T-helper 2 cell treated with Interferon-gamma antibody and Interleukin-4, amounts not matched to agents 5 μg/mL and 100 μg/mL, for 36 hours (primary cell): ENCODE measurements at regions not wholly inside any gene's neighbourhood (a gene's known extent, or its start where the extent isn't known, plus 50 kb on each side); places are given as distances from the start of the nearest gene placed in this dataset.
"Not testable (repeated sequence)": the region's sequence is repeated elsewhere in the genome, so short reads cannot be mapped to it uniquely, and the experiment has no call there.

Source experiments
- DNase-seq: peaks from one replicate; pipeline ENCODE4 v3.0.0; 2021; ENCODE audit warnings: low spot score
- H3K27ac Mint-ChIP-seq: one replicate; pipeline ENCODE4 v1.8.0; 2021; ENCODE audit warnings: mild to moderate bottlenecking, mixed read lengths
- H3K27me3 Mint-ChIP-seq: one replicate; pipeline ENCODE4 v1.8.0; 2021; ENCODE audit warnings: low read depth, mixed read lengths
- H3K36me3 Mint-ChIP-seq: one replicate; pipeline ENCODE4 v1.8.0; 2021; ENCODE audit warnings: low read depth, mixed read lengths
- H3K4me1 Mint-ChIP-seq: one replicate; pipeline ENCODE4 v1.8.0; 2021; ENCODE audit warnings: low read depth, mixed read lengths
- H3K4me3 Mint-ChIP-seq: one replicate; pipeline ENCODE4 v1.8.0; 2022; ENCODE audit warnings: mild to moderate bottlenecking, moderate library complexity, mixed read lengths
- H3K9me3 Mint-ChIP-seq: one replicate; pipeline ENCODE4 v1.8.0; 2021; ENCODE audit warnings: mixed read lengths

DNA sequence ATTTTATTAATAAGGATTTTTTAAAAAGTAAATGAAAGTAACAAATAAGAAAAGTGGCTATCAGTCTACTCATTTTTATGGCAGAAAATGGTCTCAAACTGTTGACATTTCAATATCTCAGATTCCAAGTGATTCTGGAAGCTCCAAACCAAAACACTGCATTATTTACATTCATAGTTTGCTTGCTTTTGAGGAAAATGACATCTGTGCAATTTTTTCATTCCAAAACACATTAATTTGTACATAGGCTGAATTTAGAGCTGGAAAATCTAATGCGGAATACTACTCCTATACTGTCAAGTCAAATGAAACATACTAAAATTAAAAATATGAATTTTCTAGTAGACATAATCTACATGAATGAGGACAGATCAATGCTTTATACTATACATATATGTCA lies 1047.6 kb downstream of the CDH9 start:
- no peak overlapping the region for H3K4me3 Mint-ChIP-seq
- peaks cover 41% of the 10 kb centered on the region for H3K9me3 Mint-ChIP-seq
- H3K27ac Mint-ChIP-seq: no peak overlapping the region
- H3K27me3 Mint-ChIP-seq: no peaks in the 10 kb centered on the region
- DNase-seq: no peak
- H3K36me3 Mint-ChIP-seq: no peaks in the 10 kb centered on the region
- no peaks in the 10 kb centered on the region for H3K4me1 Mint-ChIP-seq

DNA sequence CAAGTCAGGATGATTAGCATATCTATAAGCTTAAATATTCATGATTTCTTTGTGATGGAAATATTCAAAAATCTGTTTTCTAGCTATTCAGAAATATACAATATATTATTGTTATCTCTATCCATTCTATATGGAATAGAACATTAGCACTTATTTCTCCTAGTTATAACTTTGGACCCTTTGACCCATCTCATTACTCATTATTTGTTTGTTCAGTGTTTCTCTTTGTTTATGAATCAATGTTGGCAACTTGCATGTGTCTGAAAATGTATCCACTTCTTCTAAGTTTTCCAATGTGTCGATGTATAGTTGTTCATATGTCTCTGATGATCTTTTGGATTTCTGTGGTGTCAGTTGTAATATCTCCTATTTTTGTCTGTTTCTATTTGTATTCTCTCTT lies 1059.3 kb downstream of the CDH9 start:
- no peaks in the 10 kb centered on the region for H3K36me3 Mint-ChIP-seq
- H3K4me1 Mint-ChIP-seq: no peaks in the 10 kb centered on the region
- no peaks in the 10 kb centered on the region for H3K27me3 Mint-ChIP-seq
- no peak overlapping the region for H3K4me3 Mint-ChIP-seq
- no peak for DNase-seq
- H3K27ac Mint-ChIP-seq: no peak overlapping the region
- peaks cover 40% of the 10 kb centered on the region for H3K9me3 Mint-ChIP-seq

- Mint-ChIP-seq H3K9me3 (peaks cover 48% of the 10 kb centered on the region), H3K36me3 (no peaks in the 10 kb centered on the region), H3K4me3 (no peak overlapping the region), H3K27ac (no peak overlapping the region), H3K27me3 (no peaks in the 10 kb centered on the region), H3K4me1 (no peaks in the 10 kb centered on the region)
- no peak for DNase-seq
Measured at GRCh38 chr5:25975885-25976284, 1062.5 kb downstream of the CDH9 start.

- no peaks in the 10 kb centered on the region for H3K27me3 Mint-ChIP-seq
- peaks cover 47% of the 10 kb centered on the region for H3K9me3 Mint-ChIP-seq
- DNase-seq: no peak
- H3K4me3 Mint-ChIP-seq: no peak overlapping the region
- no peaks in the 10 kb centered on the region for H3K36me3 Mint-ChIP-seq
- H3K27ac Mint-ChIP-seq: no peak overlapping the region
- no peaks in the 10 kb centered on the region for H3K4me1 Mint-ChIP-seq
Measured at GRCh38 chr5:25974451-25974850, 1063.9 kb downstream of the CDH9 start.

DNA sequence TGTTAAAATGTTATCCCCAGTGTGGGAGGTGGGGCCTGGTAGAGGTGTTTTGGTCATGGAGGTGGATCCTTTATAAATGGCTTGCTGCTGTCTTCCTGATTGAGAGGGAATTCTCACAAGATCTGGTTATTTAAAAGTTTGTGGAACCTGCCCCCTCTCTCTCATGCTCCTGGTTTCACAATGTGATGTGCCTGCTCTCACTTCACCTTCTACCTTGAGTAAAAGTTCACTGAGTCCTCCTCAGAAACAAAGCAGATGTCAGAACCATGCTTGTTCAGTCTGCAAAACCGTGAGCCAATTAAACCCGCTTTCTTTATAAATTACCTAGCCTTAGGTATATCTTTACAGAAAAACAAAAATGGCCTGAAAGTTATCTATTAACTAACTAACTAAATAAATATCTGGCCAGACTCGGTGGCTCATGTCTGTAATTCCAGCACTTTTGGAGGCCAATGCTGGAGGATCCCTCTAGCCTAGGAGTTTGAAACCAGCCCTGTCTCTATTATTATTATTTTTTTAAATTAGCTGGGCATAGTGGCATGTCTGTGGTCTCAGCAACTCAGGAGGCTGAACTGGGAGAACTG lies 1067.4 kb downstream of the CDH9 start:
- H3K36me3 Mint-ChIP-seq: no peaks in the 10 kb centered on the region
- DNase-seq: no peak
- peaks cover 48% of the 10 kb centered on the region for H3K9me3 Mint-ChIP-seq
- H3K27me3 Mint-ChIP-seq: no peaks in the 10 kb centered on the region
- H3K27ac Mint-ChIP-seq: no peak overlapping the region
- H3K4me1 Mint-ChIP-seq: no peaks in the 10 kb centered on the region
- no peak overlapping the region for H3K4me3 Mint-ChIP-seq

DNA sequence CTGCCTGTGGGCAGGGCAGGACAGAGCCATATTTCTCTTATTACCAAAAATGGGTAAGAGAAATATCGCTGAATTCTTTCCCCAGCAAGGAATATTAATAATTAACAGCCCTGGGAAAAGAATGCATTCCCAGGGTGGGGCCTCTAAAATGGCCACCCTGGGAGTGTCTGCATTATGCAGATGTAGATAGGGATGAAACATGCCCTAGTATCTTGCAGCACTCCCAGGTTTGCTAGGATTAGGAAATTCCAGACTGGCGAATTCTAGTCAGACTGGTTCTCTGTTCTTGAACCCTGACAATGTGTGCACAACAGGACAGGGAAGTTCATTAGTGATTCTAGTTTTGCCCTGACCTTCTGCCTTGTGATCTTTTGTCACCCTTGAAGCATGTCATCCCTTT lies 1069.3 kb downstream of the CDH9 start:
- H3K27me3 Mint-ChIP-seq, DNase-seq, H3K27ac Mint-ChIP-seq, H3K36me3 Mint-ChIP-seq, H3K4me3 Mint-ChIP-seq, H3K4me1 Mint-ChIP-seq: not testable (repeated sequence)
- peaks cover 48% of the 10 kb centered on the region for H3K9me3 Mint-ChIP-seq

DNA sequence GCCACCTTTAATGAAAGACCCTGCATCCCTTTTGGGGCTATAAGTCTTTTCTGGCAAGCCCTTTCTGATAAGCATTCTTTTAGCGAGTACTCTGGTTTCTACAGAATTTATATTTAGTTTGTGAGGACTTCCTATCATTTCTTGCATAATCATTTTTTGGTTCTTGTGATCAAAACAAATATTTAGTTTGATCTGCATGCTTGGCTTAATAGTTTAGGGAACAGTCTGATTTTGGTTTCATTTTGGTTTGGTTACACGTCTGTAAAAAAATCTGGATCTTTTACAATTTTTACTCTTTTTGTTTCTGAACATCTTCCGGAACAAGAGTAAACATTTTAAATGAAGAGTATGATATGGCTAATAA lies 1074.4 kb downstream of the CDH9 start:
- Mint-ChIP-seq H3K4me3 (no peak overlapping the region), H3K4me1 (no peaks in the 10 kb centered on the region), H3K36me3 (no peaks in the 10 kb centered on the region)

DNA sequence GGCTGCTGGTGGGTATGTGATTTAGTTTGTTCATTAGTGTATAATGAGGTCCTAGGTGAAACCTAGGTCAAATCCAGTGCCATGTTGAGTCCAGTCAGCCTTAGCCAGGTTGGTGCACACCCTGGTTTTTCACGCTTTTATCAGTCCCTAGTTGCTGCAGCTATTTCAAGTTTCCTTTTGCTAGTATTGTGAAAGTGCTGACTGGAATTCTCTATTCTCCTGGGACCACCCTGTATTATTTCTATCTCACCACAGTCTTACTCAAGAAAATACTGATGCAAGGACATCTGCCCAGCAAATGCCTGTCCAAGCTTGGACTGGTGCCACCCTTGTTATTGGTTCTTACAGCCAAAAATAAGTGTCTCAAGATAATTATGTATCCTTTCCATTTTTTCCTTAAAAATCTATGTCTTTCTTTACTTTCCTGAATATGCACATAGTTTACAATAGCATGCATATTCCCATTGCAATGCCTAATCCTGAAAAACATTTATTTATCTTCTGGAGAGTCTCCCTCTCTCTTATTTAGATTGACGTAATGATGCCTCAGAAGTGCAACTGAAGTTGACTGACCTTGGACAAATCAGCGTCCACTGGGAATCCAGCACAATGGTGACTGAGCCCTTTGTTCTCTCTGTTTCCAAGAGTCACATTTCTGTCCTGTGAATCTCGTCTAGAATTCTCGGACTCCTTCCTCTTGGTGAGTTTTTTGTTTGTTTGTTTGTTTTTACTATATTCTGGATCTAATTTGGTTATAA lies 1075.0 kb downstream of the CDH9 start:
- Mint-ChIP-seq H3K9me3 (peaks cover 36% of the 10 kb centered on the region), H3K27ac (no peak overlapping the region), H3K36me3 (no peaks in the 10 kb centered on the region), H3K4me1 (no peaks in the 10 kb centered on the region), H3K27me3 (no peaks in the 10 kb centered on the region), H3K4me3 (no peak overlapping the region)
- no peak for DNase-seq

More for the DNA sequence above, 1074.4 kb downstream of the CDH9 start:
- Mint-ChIP-seq H3K27ac (no peak overlapping the region), H3K27me3 (no peaks in the 10 kb centered on the region), H3K9me3 (peaks cover 37% of the 10 kb centered on the region)
- no peak for DNase-seq

- H3K4me3 Mint-ChIP-seq: no peak overlapping the region
- peaks cover 45% of the 10 kb centered on the region for H3K9me3 Mint-ChIP-seq
- no peaks in the 10 kb centered on the region for H3K27me3 Mint-ChIP-seq
- no peaks in the 10 kb centered on the region for H3K4me1 Mint-ChIP-seq
- no peak for DNase-seq
- no peaks in the 10 kb centered on the region for H3K36me3 Mint-ChIP-seq
- H3K27ac Mint-ChIP-seq: no peak overlapping the region
Measured at GRCh38 chr5:25955337-25955736, 1083.0 kb downstream of the CDH9 start.

- Mint-ChIP-seq H3K4me3 (no peak overlapping the region), H3K9me3 (peaks cover 41% of the 10 kb centered on the region), H3K4me1 (no peaks in the 10 kb centered on the region), H3K36me3 (no peaks in the 10 kb centered on the region), H3K27ac (no peak overlapping the region), H3K27me3 (no peaks in the 10 kb centered on the region)
- no peak for DNase-seq
Measured at GRCh38 chr5:25950681-25951080, 1087.7 kb downstream of the CDH9 start.

GRCh38 chr5:25948278-25948677 lies 1090.1 kb downstream of the CDH9 start:
- Mint-ChIP-seq H3K4me3 (no peak overlapping the region), H3K9me3 (peaks cover 45% of the 10 kb centered on the region), H3K36me3 (no peaks in the 10 kb centered on the region), H3K4me1 (no peaks in the 10 kb centered on the region), H3K27ac (no peak overlapping the region), H3K27me3 (no peaks in the 10 kb centered on the region)
- no peak for DNase-seq

DNA sequence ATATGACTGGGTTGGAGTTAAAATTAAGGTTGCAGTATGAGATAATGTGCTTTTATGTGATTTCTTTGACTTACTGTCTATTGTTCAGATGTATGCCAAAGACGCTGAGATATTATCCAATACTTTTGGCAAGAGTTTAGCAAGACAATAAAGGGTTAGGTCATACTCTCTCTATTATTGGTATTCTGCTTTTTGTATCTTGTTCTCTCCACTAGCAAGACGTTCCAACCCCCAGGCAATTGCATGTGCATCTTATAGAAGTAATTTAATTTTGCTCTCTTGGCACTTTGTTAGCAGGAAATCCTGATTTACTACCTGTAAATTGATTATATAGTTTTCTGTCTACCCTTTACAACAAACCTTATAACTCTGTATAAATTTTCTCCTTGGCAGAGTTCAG lies 1093.6 kb downstream of the CDH9 start:
- H3K36me3 Mint-ChIP-seq: no peaks in the 10 kb centered on the region
- H3K4me1 Mint-ChIP-seq: no peaks in the 10 kb centered on the region
- no peaks in the 10 kb centered on the region for H3K27me3 Mint-ChIP-seq
- peaks cover 33% of the 10 kb centered on the region for H3K9me3 Mint-ChIP-seq
- H3K27ac Mint-ChIP-seq: no peak overlapping the region
- H3K4me3 Mint-ChIP-seq: no peak overlapping the region
- DNase-seq: no peak

- Mint-ChIP-seq H3K27ac (no peak overlapping the region), H3K27me3 (no peaks in the 10 kb centered on the region), H3K4me3 (no peak overlapping the region), H3K9me3 (peaks cover 54% of the 10 kb centered on the region), H3K4me1 (no peaks in the 10 kb centered on the region), H3K36me3 (no peaks in the 10 kb centered on the region)
- no peak for DNase-seq
Measured at GRCh38 chr5:25909163-25909562, 1129.2 kb downstream of the CDH9 start.

- H3K36me3 Mint-ChIP-seq: no peaks in the 10 kb centered on the region
- no peak for DNase-seq
- peaks cover 45% of the 10 kb centered on the region for H3K9me3 Mint-ChIP-seq
- H3K4me1 Mint-ChIP-seq: no peaks in the 10 kb centered on the region
- H3K4me3 Mint-ChIP-seq: no peak overlapping the region
- no peak overlapping the region for H3K27ac Mint-ChIP-seq
- H3K27me3 Mint-ChIP-seq: no peaks in the 10 kb centered on the region
Measured at GRCh38 chr5:25905646-25906045, 1132.7 kb downstream of the CDH9 start.

GRCh38 chr5:25892211-25892610 lies 1146.2 kb downstream of the CDH9 start:
- no peaks in the 10 kb centered on the region for H3K4me1 Mint-ChIP-seq
- peaks cover 31% of the 10 kb centered on the region for H3K9me3 Mint-ChIP-seq
- no peaks in the 10 kb centered on the region for H3K36me3 Mint-ChIP-seq
- no peak overlapping the region for H3K4me3 Mint-ChIP-seq
- no peak overlapping the region for H3K27ac Mint-ChIP-seq
- H3K27me3 Mint-ChIP-seq: no peaks in the 10 kb centered on the region
- DNase-seq: no peak
